ENCODE measurements at regions not wholly inside any gene's neighbourhood (a gene's known extent, or its start where the extent isn't known, plus 50 kb on each side); places are given as distances from the start of the nearest gene placed in this dataset.

GRCh38 chr10:123424537-123424936 is 241.6 kb upstream of the GPR26 start:
- DNase-seq (ENCODE audit: low spot score): no peak
- Histone ChIP-seq H3K9me3 (ENCODE audit: severe bottlenecking) (no peaks in the 10 kb centered on the region), H3K36me3 (ENCODE audit: low read depth) (no peaks in the 10 kb centered on the region), H3K4me1 (ENCODE audit: insufficient read depth, poor library complexity, severe bottlenecking) (no peaks in the 10 kb centered on the region), H3K27me3 (ENCODE audit: insufficient read depth, poor library complexity, severe bottlenecking) (peaks cover 31% of the 10 kb centered on the region), H3K27ac (ENCODE audit: poor library complexity, severe bottlenecking) (no peak overlapping the region), H3K4me3 (ENCODE audit: severe bottlenecking) (no peak overlapping the region)
- TF ChIP-seq CTCF (IDR thresholded peaks at IDR 0.05; ENCODE audit: poor library complexity, severe bottlenecking): no peak
- ATAC-seq (ENCODE audit: low read depth): no peak

GRCh38 chr10:123425680-123426079 is 240.5 kb upstream of the GPR26 start:
- ATAC-seq (ENCODE audit: low read depth): no peak
- no peak for TF ChIP-seq CTCF (IDR thresholded peaks at IDR 0.05; ENCODE audit: poor library complexity, severe bottlenecking)
- H3K4me1 ChIP-seq (ENCODE audit: insufficient read depth, poor library complexity, severe bottlenecking): no peaks in the 10 kb centered on the region

GRCh38 chr10:123427165-123427786 is 238.9 kb upstream of the GPR26 start:
- Histone ChIP-seq H3K9me3 (ENCODE audit: severe bottlenecking) (no peaks in the 10 kb centered on the region), H3K27ac (ENCODE audit: poor library complexity, severe bottlenecking) (no peak overlapping the region), H3K36me3 (ENCODE audit: low read depth) (no peaks in the 10 kb centered on the region), H3K27me3 (ENCODE audit: insufficient read depth, poor library complexity, severe bottlenecking) (peaks cover 39% of the 10 kb centered on the region), H3K4me3 (ENCODE audit: severe bottlenecking) (no peak overlapping the region), H3K4me1 (ENCODE audit: insufficient read depth, poor library complexity, severe bottlenecking) (no peaks in the 10 kb centered on the region)
- no peak for TF ChIP-seq CTCF (IDR thresholded peaks at IDR 0.05; ENCODE audit: poor library complexity, severe bottlenecking)
- DNase-seq (ENCODE audit: low spot score): no peak
- ATAC-seq (ENCODE audit: low read depth): no peak

More at GRCh38 chr10:123425680-123426079, 240.5 kb upstream of the GPR26 start:
- no peak overlapping the region for H3K27ac ChIP-seq (ENCODE audit: poor library complexity, severe bottlenecking)
- no peak overlapping the region for H3K4me3 ChIP-seq (ENCODE audit: severe bottlenecking)
- peaks cover 39% of the 10 kb centered on the region for H3K27me3 ChIP-seq (ENCODE audit: insufficient read depth, poor library complexity, severe bottlenecking)
- H3K36me3 ChIP-seq (ENCODE audit: low read depth): no peaks in the 10 kb centered on the region
- H3K9me3 ChIP-seq (ENCODE audit: severe bottlenecking): no peaks in the 10 kb centered on the region
- no peak for DNase-seq (ENCODE audit: low spot score)

GRCh38 chr10:123428391-123428790 is 237.8 kb upstream of the GPR26 start:
- no peak for DNase-seq (ENCODE audit: low spot score)
- Histone ChIP-seq H3K4me3 (ENCODE audit: severe bottlenecking) (no peak overlapping the region), H3K9me3 (ENCODE audit: severe bottlenecking) (no peaks in the 10 kb centered on the region), H3K27ac (ENCODE audit: poor library complexity, severe bottlenecking) (no peak overlapping the region), H3K36me3 (ENCODE audit: low read depth) (no peaks in the 10 kb centered on the region), H3K4me1 (ENCODE audit: insufficient read depth, poor library complexity, severe bottlenecking) (no peaks in the 10 kb centered on the region), H3K27me3 (ENCODE audit: insufficient read depth, poor library complexity, severe bottlenecking) (peaks cover 39% of the 10 kb centered on the region)
- no peak for ATAC-seq (ENCODE audit: low read depth)
- no peak for TF ChIP-seq CTCF (IDR thresholded peaks at IDR 0.05; ENCODE audit: poor library complexity, severe bottlenecking)

- ATAC-seq (ENCODE audit: low read depth): no peak
- Histone ChIP-seq H3K27me3 (ENCODE audit: insufficient read depth, poor library complexity, severe bottlenecking) (peaks cover 39% of the 10 kb centered on the region), H3K27ac (ENCODE audit: poor library complexity, severe bottlenecking) (no peak overlapping the region), H3K9me3 (ENCODE audit: severe bottlenecking) (no peaks in the 10 kb centered on the region), H3K4me3 (ENCODE audit: severe bottlenecking) (no peak overlapping the region), H3K4me1 (ENCODE audit: insufficient read depth, poor library complexity, severe bottlenecking) (no peaks in the 10 kb centered on the region), H3K36me3 (ENCODE audit: low read depth) (no peaks in the 10 kb centered on the region)
- no peak for DNase-seq (ENCODE audit: low spot score)
- no peak for TF ChIP-seq CTCF (IDR thresholded peaks at IDR 0.05; ENCODE audit: poor library complexity, severe bottlenecking)
Measured at GRCh38 chr10:123429706-123430221, 236.4 kb upstream of the GPR26 start.
